ENCODE measurements at regions not wholly inside any gene's neighbourhood (a gene's known extent, or its start where the extent isn't known, plus 50 kb on each side); places are given as distances from the start of the nearest gene placed in this dataset.

DNA sequence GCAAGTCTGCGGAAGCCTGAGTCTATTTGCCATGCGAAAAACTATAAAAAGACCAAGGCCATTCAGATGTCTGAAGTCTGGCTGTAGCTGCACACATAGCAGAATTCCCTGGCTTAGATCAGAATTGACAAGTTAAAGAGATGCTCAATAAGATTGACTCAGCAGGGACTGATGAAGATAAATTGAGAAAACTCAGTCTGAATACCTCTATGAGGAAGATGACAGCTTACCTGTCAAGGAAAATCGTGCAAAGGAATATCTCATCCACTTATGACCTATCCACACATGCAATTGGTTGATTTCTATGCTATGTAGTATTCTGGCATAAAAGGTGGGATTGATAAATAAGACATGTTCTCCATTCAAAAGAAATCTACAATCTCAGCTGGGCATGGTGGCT is 288.6 kb downstream of the BAMBI start:
- no peak overlapping the region for H3K27ac Mint-ChIP-seq
- H3K4me3 Mint-ChIP-seq (ENCODE audit: low read depth) = no peak overlapping the region
- TF ChIP-seq, protein P1, sequence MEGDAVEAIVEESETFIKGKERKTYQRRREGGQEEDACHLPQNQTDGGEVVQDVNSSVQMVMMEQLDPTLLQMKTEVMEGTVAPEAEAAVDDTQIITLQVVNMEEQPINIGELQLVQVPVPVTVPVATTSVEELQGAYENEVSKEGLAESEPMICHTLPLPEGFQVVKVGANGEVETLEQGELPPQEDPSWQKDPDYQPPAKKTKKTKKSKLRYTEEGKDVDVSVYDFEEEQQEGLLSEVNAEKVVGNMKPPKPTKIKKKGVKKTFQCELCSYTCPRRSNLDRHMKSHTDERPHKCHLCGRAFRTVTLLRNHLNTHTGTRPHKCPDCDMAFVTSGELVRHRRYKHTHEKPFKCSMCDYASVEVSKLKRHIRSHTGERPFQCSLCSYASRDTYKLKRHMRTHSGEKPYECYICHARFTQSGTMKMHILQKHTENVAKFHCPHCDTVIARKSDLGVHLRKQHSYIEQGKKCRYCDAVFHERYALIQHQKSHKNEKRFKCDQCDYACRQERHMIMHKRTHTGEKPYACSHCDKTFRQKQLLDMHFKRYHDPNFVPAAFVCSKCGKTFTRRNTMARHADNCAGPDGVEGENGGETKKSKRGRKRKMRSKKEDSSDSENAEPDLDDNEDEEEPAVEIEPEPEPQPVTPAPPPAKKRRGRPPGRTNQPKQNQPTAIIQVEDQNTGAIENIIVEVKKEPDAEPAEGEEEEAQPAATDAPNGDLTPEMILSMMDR (IDR thresholded peaks at IDR 0.05; ENCODE audit: unreplicated experiment) = no peak
- no peak for DNase-seq (ENCODE audit: low spot score, unreplicated experiment)
- no peaks in the 10 kb centered on the region for H3K9me3 Mint-ChIP-seq (ENCODE audit: low read depth)
- H3K27me3 Mint-ChIP-seq = no peaks in the 10 kb centered on the region
- H3K36me3 Mint-ChIP-seq (ENCODE audit: insufficient read depth) = no peaks in the 10 kb centered on the region
- H3K4me1 Mint-ChIP-seq (ENCODE audit: low read depth) = peaks cover 14% of the 10 kb centered on the region

DNA sequence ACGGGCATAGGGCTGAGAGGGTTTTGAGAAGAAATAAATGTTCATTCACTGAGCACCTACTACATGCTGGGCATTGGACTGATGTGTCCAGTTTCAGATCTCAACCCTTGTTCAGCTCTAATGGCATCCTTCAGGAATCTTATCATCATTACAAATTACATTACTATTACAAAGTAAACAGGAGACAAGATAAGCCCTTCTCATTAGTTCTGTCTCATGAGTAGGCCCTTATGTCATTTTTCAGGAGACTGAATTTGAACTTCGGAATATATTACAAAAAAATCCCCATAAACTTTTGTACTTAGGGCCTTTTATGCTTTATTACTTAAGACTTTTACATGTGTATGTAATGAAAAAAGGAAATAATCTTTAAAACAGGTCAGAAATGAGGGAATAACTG is 289.7 kb downstream of the BAMBI start:
- no peaks in the 10 kb centered on the region for H3K36me3 Mint-ChIP-seq (ENCODE audit: insufficient read depth)
- H3K9me3 Mint-ChIP-seq (ENCODE audit: low read depth) = no peaks in the 10 kb centered on the region
- DNase-seq (ENCODE audit: low spot score, unreplicated experiment) = no peak
- H3K4me1 Mint-ChIP-seq (ENCODE audit: low read depth) = peaks cover 14% of the 10 kb centered on the region
- H3K27ac Mint-ChIP-seq = no peak overlapping the region
- H3K27me3 Mint-ChIP-seq = no peaks in the 10 kb centered on the region
- TF ChIP-seq, protein P1 (IDR thresholded peaks at IDR 0.05; ENCODE audit: unreplicated experiment) = no peak
- no peak overlapping the region for H3K4me3 Mint-ChIP-seq (ENCODE audit: low read depth)

DNA sequence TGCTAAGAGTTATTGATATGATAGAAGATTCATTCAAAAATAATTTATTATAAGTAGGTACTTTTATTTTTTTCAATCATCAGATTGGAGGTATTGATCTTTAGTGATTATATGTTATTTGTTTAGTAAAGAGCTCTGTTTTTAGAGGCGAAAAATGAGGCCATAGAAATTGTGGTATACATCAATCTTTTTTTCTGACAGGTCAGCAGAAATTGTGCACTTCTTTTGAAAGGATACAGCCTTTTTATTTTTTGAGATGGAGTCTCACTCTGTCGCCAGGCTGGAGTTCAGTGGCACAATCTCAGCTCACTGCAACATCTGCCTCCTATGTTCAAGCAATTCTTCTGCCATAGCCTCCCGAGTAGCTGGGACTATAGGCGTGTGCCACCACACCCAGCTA is 292.1 kb downstream of the BAMBI start:
- Mint-ChIP-seq H3K4me1 (ENCODE audit: low read depth) (peaks cover 12% of the 10 kb centered on the region), H3K9me3 (ENCODE audit: low read depth) (no peaks in the 10 kb centered on the region), H3K4me3 (ENCODE audit: low read depth) (no peak overlapping the region), H3K27me3 (no peaks in the 10 kb centered on the region), H3K36me3 (ENCODE audit: insufficient read depth) (no peaks in the 10 kb centered on the region), H3K27ac (no peak overlapping the region)
- TF ChIP-seq, protein P1 (IDR thresholded peaks at IDR 0.05; ENCODE audit: unreplicated experiment) = no peak
- DNase-seq (ENCODE audit: low spot score, unreplicated experiment) = no peak

DNA sequence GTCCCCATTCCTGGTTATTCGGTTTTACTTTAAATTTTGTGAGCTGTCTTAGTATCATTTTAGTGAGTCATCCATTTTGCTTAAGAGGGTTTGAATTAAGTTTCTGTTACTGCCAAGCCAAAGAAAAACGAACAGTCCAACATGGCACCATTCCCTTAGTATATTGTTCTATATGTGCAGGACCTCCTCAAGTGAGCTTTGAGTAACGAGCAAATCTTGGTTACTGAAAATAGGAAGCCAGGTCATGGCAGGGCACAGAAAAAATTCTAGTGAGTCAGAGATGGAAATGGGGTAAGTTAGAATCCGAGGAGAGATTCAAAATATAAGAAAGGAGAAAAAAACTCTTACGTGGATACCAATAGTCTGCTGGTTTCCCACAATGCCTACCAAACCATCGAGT is 292.9 kb downstream of the BAMBI start:
- TF ChIP-seq, protein P1 (IDR thresholded peaks at IDR 0.05; ENCODE audit: unreplicated experiment) = no peak
- H3K27me3 Mint-ChIP-seq = no peaks in the 10 kb centered on the region
- H3K27ac Mint-ChIP-seq = peak overlapping the region; percentile 38
- no peak overlapping the region for H3K4me3 Mint-ChIP-seq (ENCODE audit: low read depth)
- H3K36me3 Mint-ChIP-seq (ENCODE audit: insufficient read depth) = no peaks in the 10 kb centered on the region
- H3K9me3 Mint-ChIP-seq (ENCODE audit: low read depth) = no peaks in the 10 kb centered on the region
- no peak for DNase-seq (ENCODE audit: low spot score, unreplicated experiment)
- peaks cover 10% of the 10 kb centered on the region for H3K4me1 Mint-ChIP-seq (ENCODE audit: low read depth)

DNA sequence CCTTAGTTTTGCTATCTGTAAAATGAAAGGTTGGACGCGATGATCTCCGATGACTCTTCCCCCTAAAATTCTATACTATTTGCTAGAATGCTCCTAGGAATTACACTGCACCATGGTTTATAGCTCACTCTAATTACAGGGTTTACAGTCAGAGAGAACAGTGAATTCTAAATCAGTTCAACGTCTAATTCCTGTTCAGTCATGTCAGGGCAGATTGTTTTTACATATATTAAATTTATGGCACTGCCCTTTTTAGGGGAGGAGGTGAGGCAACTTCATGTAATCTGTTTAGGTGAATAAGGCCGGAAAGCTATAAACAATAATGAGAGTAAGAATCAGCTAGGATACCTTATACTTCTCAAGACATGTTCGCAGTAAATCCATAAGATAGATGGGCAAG is 293.9 kb downstream of the BAMBI start:
- Mint-ChIP-seq H3K36me3 (ENCODE audit: insufficient read depth) (no peaks in the 10 kb centered on the region), H3K27me3 (no peaks in the 10 kb centered on the region), H3K4me3 (ENCODE audit: low read depth) (no peak overlapping the region), H3K4me1 (ENCODE audit: low read depth) (peaks cover 10% of the 10 kb centered on the region), H3K27ac (no peak overlapping the region), H3K9me3 (ENCODE audit: low read depth) (no peaks in the 10 kb centered on the region)
- DNase-seq (ENCODE audit: low spot score, unreplicated experiment) = no peak
- TF ChIP-seq, protein P1 (IDR thresholded peaks at IDR 0.05; ENCODE audit: unreplicated experiment) = no peak

Measured in progenitor cell of endocrine pancreas (in vitro differentiated cells).